ENCODE measurements at regions not wholly inside any gene's neighbourhood (a gene's known extent, or its start where the extent isn't known, plus 50 kb on each side); places are given as distances from the start of the nearest gene placed in this dataset.

DNA sequence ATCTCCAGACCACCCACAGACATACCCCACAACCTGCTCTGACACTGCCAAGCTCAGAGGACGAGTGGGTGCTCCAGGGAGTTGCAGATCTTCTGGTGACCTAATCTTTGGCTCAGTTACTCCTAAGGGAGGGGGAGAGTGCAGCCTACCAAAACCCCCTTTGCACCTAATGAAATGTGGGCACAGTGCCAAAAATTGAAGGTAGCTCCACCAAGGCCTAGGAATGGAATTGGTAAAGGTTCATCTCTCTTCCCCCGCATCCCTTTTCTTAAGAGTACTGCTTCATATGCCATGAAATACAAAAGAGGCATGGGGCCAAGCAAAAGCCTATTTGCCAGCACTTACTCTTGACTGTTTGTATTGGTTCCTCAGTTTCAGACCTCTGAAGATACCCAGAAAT is 491.0 kb downstream of the NAF1 start:
- Histone ChIP-seq H3K9me3 (replicated peaks) (no peaks in the 10 kb centered on the region), H3K4me3 (no peak overlapping the region), H3K27me3 (replicated peaks) (no peaks in the 10 kb centered on the region), H3K36me3 (no peaks in the 10 kb centered on the region), H3K4me1 (replicated peaks) (no peaks in the 10 kb centered on the region), H3K27ac (no peak overlapping the region)
- DNase-seq (ENCODE audit: low read depth in 1 of 2, low spot score in 2 of 2) = no peak

DNA sequence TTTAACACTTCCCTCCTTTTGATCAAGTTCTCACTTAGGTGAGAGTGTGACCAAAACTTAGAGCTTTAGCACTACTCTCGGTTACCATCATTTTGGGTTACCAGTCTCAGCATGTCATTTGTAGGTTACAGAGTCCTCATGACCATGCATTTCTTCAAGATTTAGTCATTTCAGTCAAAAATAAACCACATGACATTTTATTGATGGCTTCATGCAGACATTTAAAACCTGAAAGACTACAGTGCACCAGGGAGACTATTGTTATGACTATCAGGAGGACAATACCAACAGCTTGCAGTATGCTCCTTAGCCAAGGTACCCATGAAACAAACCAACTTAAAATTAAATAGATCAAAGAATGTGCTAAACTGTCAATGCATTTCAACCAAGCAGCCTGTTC is 498.1 kb upstream of the FSTL5 start:
- Histone ChIP-seq H3K27me3 (replicated peaks) (no peaks in the 10 kb centered on the region), H3K36me3 (no peaks in the 10 kb centered on the region), H3K9me3 (replicated peaks) (peaks cover 3% of the 10 kb centered on the region; the same call in 1 of the 2 replicates), H3K4me1 (replicated peaks) (no peaks in the 10 kb centered on the region), H3K4me3 (no peak overlapping the region), H3K27ac (no peak overlapping the region)
- no peak for DNase-seq (ENCODE audit: low read depth in 1 of 2, low spot score in 2 of 2)

DNA sequence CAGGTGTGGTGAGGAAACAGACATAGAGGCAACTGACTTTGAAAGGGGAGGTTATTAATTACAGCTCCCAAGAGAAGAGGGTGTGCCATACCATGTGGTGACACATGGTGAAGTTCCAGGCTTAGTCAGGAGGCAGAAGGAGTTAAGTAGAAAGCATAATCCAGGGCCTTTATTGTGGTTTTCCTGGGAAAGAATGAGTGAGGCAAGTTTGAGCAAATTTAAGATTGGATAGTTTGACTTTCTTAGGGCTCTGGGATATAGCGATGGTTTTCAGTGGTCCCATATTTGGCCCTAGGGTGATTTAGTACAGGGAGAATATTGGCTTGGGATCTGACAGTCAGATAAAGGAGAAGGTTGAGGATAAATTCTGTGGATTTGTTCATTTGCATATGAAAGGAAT is 495.9 kb upstream of the FSTL5 start:
- H3K27ac ChIP-seq = no peak overlapping the region
- no peak for DNase-seq (ENCODE audit: low read depth in 1 of 2, low spot score in 2 of 2)
- no peaks in the 10 kb centered on the region for H3K4me1 ChIP-seq (replicated peaks)
- no peak overlapping the region for H3K4me3 ChIP-seq
- no peaks in the 10 kb centered on the region; the same call in 1 of the 2 replicates for H3K9me3 ChIP-seq (replicated peaks)
- H3K27me3 ChIP-seq (replicated peaks) = no peaks in the 10 kb centered on the region
- no peaks in the 10 kb centered on the region for H3K36me3 ChIP-seq

- Histone ChIP-seq H3K36me3 (no peaks in the 10 kb centered on the region), H3K27me3 (replicated peaks) (no peaks in the 10 kb centered on the region), H3K27ac (no peak overlapping the region), H3K4me3 (no peak overlapping the region), H3K4me1 (replicated peaks) (no peaks in the 10 kb centered on the region), H3K9me3 (replicated peaks) (no peaks in the 10 kb centered on the region; the same call in 1 of the 2 replicates)
- no peak for DNase-seq (ENCODE audit: low read depth in 1 of 2, low spot score in 2 of 2)
Observed at GRCh38 chr4:162657966-162658365, 494.2 kb upstream of the FSTL5 start.

DNA sequence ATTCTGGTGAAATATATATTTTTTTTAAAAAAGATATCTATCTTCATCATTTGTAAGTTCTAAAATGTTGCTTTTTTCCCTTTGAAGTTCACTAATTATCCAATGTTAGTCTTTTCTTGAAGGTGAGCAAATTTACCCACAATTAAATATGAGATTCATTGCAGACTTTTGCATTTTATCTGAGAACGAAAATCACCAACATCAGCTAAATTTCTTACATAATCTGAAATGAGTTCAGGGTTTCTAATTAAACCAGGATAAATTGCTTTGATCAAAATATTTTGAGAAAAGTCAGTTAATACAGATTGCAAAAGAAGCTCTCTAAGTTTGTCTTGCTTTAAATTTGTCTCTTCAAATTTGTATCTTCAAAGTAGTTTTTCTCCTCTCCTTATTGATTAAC is 486.4 kb upstream of the FSTL5 start:
- Histone ChIP-seq H3K36me3 (no peaks in the 10 kb centered on the region), H3K27me3 (replicated peaks) (no peaks in the 10 kb centered on the region), H3K4me3 (no peak overlapping the region), H3K4me1 (replicated peaks) (peaks cover 12% of the 10 kb centered on the region), H3K9me3 (replicated peaks) (no peaks in the 10 kb centered on the region), H3K27ac (no peak overlapping the region)
- no peak for DNase-seq (ENCODE audit: low read depth in 1 of 2, low spot score in 2 of 2)

GRCh38 chr4:162645381-162645780 is 481.6 kb upstream of the FSTL5 start:
- H3K36me3 ChIP-seq = no peaks in the 10 kb centered on the region
- H3K27me3 ChIP-seq (replicated peaks) = no peaks in the 10 kb centered on the region
- no peak overlapping the region for H3K27ac ChIP-seq
- no peaks in the 10 kb centered on the region for H3K9me3 ChIP-seq (replicated peaks)
- no peak for DNase-seq (ENCODE audit: low read depth in 1 of 2, low spot score in 2 of 2)
- peaks cover 20% of the 10 kb centered on the region for H3K4me1 ChIP-seq (replicated peaks)
- no peak overlapping the region for H3K4me3 ChIP-seq

DNA sequence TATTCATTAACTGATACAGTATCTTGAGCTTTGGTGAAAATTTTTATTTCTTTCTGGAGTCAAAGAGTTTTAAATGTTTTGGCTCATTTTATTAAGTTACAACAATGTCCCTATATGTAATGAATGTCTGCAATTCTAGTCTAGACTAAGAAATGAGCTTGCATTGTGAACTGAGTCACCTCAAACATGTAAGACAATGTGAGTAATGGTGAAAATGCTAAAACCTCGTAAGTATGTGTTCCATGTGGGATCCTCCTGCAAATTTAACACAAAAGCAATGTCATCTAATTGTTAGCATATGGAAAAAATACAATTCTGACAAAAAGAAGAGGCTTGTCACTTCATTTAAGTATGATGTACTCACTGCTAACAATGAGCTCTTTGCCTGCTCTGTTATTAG is 480.5 kb upstream of the FSTL5 start:
- Histone ChIP-seq H3K36me3 (no peaks in the 10 kb centered on the region), H3K4me3 (no peak overlapping the region), H3K27me3 (replicated peaks) (no peaks in the 10 kb centered on the region), H3K4me1 (replicated peaks) (peaks cover 20% of the 10 kb centered on the region), H3K27ac (no peak overlapping the region), H3K9me3 (replicated peaks) (no peaks in the 10 kb centered on the region)
- peak in 1 of 2 experiments; percentile 18 for DNase-seq (ENCODE audit: low read depth in 1 of 2, low spot score in 2 of 2)

- Histone ChIP-seq H3K27ac (no peak overlapping the region), H3K27me3 (replicated peaks) (no peaks in the 10 kb centered on the region), H3K4me3 (no peak overlapping the region), H3K9me3 (replicated peaks) (no peaks in the 10 kb centered on the region), H3K36me3 (no peaks in the 10 kb centered on the region), H3K4me1 (replicated peaks) (peaks cover 7% of the 10 kb centered on the region; the same call in 1 of the 2 replicates)
- DNase-seq (ENCODE audit: low read depth in 1 of 2, low spot score in 2 of 2) = no peak
Observed at GRCh38 chr4:162640152-162640551, 476.4 kb upstream of the FSTL5 start.

DNA sequence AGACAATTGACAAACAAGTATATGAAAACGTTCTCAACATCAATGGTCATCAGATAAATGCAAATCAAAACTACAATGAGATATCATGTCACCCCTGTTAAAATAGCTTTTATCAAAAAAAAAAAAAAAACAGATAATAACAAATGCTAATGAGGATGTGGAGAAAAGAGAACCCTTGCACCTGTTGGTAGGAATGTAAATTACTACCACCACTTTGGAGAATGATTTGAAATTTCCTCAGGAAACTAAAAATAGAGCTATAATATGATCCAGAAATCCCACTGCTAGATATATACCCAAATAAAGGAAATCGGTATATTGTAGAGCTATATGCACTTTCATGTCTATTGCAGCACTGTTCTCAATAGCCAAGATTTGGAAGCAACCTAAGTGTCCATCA is 470.6 kb upstream of the FSTL5 start:
- Histone ChIP-seq H3K9me3 (replicated peaks) (no peaks in the 10 kb centered on the region), H3K36me3 (no peaks in the 10 kb centered on the region), H3K4me3 (no peak overlapping the region), H3K27me3 (replicated peaks) (no peaks in the 10 kb centered on the region), H3K4me1 (replicated peaks) (no peaks in the 10 kb centered on the region), H3K27ac (no peak overlapping the region)
- DNase-seq (ENCODE audit: low read depth in 1 of 2, low spot score in 2 of 2) = no peak

DNA sequence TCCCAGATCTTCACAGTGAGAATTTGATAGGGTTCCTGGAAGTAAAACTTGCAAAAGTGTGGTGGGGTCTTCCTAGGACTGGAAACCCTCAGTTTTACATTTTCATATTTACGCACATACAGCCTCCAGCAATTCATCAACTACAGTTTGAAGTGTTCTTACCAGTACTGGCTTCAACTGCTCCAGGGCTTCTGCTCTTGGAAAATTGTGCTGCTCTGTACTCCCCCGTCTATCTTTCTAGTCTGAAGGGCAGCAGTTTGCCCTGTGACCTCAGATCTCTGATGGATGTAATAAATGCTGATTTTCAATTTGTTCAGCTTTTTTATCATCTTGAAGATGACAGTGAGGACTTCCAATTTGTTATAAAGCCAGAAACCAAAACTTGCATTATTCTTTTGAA is 458.9 kb upstream of the FSTL5 start:
- H3K36me3 ChIP-seq = no peaks in the 10 kb centered on the region
- no peak for DNase-seq (ENCODE audit: low read depth in 1 of 2, low spot score in 2 of 2)
- H3K27me3 ChIP-seq (replicated peaks) = 0 out of 2 replicates have a peak, but pooled peaks cover 2% of the 10 kb centered on the region
- H3K27ac ChIP-seq = no peak overlapping the region
- no peak overlapping the region for H3K4me3 ChIP-seq
- H3K4me1 ChIP-seq (replicated peaks) = no peaks in the 10 kb centered on the region
- no peaks in the 10 kb centered on the region for H3K9me3 ChIP-seq (replicated peaks)

DNA sequence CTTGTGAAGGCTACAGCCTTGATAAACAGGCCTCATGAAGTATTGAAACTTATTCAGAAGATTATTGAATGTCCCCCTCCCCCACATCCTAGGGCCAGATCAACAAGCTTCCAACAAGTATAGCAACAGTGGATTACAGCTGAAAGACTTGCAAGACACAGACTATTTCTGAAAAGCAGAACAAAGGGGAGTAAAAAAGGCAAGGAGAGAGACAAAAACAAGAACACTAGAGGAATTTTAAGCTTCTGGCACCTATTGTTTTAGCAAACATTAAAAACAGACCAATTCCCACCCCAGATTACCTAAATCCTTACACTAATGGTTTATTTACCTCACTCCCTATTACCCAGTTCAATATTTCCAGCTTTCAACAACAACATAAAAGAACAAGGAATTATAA is 446.3 kb upstream of the FSTL5 start:
- Histone ChIP-seq H3K36me3 (no peaks in the 10 kb centered on the region), H3K4me3 (no peak overlapping the region), H3K27me3 (replicated peaks) (0 out of 2 replicates have a peak, but pooled peaks cover 3% of the 10 kb centered on the region), H3K4me1 (replicated peaks) (no peaks in the 10 kb centered on the region), H3K27ac (no peak overlapping the region), H3K9me3 (replicated peaks) (no peaks in the 10 kb centered on the region)
- no peak for DNase-seq (ENCODE audit: low read depth in 1 of 2, low spot score in 2 of 2)

GRCh38 chr4:162586266-162586665 is 422.5 kb upstream of the FSTL5 start:
- H3K36me3 ChIP-seq = no peaks in the 10 kb centered on the region
- H3K27me3 ChIP-seq (replicated peaks) = no peaks in the 10 kb centered on the region
- H3K9me3 ChIP-seq (replicated peaks) = no peaks in the 10 kb centered on the region
- no peak for DNase-seq (ENCODE audit: low read depth in 1 of 2, low spot score in 2 of 2)
- no peaks in the 10 kb centered on the region for H3K4me1 ChIP-seq (replicated peaks)
- H3K27ac ChIP-seq = no peak overlapping the region
- H3K4me3 ChIP-seq = no peak overlapping the region

DNA sequence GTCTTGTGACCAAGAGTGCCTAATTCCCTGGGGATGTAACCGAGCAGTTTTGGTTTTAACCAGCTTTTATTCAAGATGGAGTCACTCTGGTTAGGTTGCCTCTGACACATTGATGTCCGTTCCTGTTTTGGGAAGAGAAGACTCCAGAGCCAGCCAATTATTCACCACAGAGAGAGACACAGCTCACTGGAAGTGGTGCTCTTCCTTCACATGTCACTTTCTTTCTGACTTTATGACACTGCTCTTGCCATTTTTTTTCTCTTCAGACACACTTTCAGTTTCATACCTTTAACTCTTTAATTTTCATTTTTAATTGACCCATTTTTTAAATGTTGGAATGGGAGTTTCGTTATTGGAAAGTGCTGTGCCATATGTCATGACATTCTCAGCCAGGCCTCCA is 418.4 kb upstream of the FSTL5 start:
- H3K9me3 ChIP-seq (replicated peaks) = no peaks in the 10 kb centered on the region

DNA sequence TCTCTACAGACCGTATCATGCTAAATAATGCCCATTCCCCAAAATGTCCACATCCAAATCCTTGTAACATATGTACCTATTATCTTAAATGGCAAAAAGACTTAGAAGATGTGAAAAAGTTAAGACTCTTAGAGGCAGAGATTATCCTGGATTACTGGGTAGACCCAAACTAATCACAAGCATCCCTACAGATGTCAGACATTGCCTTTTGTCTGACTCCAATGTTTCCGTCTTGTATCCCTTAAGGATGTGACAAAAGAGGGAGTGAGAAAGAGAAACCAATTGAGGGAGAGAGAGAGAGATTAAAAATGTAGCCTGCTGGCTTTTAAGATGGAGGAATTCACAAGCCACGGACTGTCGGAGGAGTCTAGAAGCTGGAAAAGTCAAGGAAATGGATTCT is 401.9 kb upstream of the FSTL5 start:
- no peaks in the 10 kb centered on the region for H3K4me1 ChIP-seq (replicated peaks)
- H3K9me3 ChIP-seq (replicated peaks) = no peaks in the 10 kb centered on the region
- H3K27me3 ChIP-seq (replicated peaks) = no peaks in the 10 kb centered on the region
- H3K36me3 ChIP-seq = no peaks in the 10 kb centered on the region
- H3K4me3 ChIP-seq = no peak overlapping the region
- DNase-seq (ENCODE audit: low read depth in 1 of 2, low spot score in 2 of 2) = no peak
- H3K27ac ChIP-seq = no peak overlapping the region

More for the DNA sequence above, 418.4 kb upstream of the FSTL5 start:
- no peak for DNase-seq (ENCODE audit: low read depth in 1 of 2, low spot score in 2 of 2)
- no peaks in the 10 kb centered on the region for H3K4me1 ChIP-seq (replicated peaks)
- no peaks in the 10 kb centered on the region for H3K36me3 ChIP-seq
- no peak overlapping the region for H3K27ac ChIP-seq
- no peak overlapping the region for H3K4me3 ChIP-seq
- H3K27me3 ChIP-seq (replicated peaks) = no peaks in the 10 kb centered on the region

DNA sequence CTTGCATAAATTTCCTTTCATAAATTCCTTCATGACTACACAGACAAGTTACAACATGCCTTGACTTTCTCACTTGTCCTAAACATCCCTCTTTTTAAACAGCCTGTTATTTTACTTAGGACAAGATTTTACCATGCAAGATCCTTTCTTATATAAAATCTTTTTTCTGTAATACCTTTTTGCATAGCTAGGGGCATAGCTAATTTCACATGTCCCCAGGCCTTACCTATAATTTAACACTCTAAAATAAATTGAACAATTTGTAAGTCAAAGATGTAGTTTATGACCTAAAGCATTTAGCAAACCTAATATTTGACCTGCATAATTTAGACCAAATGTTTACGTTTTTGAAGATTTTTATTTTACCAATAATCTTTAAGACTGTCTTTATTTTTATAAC is 396.3 kb upstream of the FSTL5 start:
- Histone ChIP-seq H3K4me3 (no peak overlapping the region), H3K36me3 (no peaks in the 10 kb centered on the region), H3K27ac (no peak overlapping the region), H3K27me3 (replicated peaks) (no peaks in the 10 kb centered on the region), H3K4me1 (replicated peaks) (no peaks in the 10 kb centered on the region), H3K9me3 (replicated peaks) (no peaks in the 10 kb centered on the region)
- no peak for DNase-seq (ENCODE audit: low read depth in 1 of 2, low spot score in 2 of 2)
